ENCODE measurements at regions not wholly inside any gene's neighbourhood (a gene's known extent, or its start where the extent isn't known, plus 50 kb on each side); places are given as distances from the start of the nearest gene placed in this dataset.

DNA sequence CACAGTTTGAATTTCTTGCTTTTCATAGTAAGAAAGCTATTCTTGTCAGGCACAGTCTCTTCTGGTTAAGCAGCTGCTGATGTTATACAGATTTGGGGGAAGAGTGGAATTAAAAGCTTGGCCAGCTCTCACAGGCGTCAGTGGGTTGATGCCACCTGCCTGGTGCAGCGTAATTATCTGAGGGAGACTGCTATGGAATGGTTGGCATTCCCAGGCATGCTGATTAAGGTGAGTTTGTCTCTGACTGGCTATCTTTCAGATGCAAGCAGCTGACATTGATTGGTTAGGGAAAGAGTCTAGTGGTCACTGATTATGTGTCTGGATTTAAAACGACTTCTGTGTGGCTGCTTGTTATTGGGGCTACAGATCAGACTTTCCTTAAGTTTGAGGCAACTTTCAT, 948.4 kb downstream of the UQCRFS1 start:
- TF ChIP-seq, protein P1, sequence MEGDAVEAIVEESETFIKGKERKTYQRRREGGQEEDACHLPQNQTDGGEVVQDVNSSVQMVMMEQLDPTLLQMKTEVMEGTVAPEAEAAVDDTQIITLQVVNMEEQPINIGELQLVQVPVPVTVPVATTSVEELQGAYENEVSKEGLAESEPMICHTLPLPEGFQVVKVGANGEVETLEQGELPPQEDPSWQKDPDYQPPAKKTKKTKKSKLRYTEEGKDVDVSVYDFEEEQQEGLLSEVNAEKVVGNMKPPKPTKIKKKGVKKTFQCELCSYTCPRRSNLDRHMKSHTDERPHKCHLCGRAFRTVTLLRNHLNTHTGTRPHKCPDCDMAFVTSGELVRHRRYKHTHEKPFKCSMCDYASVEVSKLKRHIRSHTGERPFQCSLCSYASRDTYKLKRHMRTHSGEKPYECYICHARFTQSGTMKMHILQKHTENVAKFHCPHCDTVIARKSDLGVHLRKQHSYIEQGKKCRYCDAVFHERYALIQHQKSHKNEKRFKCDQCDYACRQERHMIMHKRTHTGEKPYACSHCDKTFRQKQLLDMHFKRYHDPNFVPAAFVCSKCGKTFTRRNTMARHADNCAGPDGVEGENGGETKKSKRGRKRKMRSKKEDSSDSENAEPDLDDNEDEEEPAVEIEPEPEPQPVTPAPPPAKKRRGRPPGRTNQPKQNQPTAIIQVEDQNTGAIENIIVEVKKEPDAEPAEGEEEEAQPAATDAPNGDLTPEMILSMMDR (IDR thresholded peaks at IDR 0.05): no peak
- TF ChIP-seq POLR2AphosphoS2 (conservative IDR thresholded peaks at IDR 0.05; ENCODE audit: low read length): no peak
- TF ChIP-seq, protein P2, sequence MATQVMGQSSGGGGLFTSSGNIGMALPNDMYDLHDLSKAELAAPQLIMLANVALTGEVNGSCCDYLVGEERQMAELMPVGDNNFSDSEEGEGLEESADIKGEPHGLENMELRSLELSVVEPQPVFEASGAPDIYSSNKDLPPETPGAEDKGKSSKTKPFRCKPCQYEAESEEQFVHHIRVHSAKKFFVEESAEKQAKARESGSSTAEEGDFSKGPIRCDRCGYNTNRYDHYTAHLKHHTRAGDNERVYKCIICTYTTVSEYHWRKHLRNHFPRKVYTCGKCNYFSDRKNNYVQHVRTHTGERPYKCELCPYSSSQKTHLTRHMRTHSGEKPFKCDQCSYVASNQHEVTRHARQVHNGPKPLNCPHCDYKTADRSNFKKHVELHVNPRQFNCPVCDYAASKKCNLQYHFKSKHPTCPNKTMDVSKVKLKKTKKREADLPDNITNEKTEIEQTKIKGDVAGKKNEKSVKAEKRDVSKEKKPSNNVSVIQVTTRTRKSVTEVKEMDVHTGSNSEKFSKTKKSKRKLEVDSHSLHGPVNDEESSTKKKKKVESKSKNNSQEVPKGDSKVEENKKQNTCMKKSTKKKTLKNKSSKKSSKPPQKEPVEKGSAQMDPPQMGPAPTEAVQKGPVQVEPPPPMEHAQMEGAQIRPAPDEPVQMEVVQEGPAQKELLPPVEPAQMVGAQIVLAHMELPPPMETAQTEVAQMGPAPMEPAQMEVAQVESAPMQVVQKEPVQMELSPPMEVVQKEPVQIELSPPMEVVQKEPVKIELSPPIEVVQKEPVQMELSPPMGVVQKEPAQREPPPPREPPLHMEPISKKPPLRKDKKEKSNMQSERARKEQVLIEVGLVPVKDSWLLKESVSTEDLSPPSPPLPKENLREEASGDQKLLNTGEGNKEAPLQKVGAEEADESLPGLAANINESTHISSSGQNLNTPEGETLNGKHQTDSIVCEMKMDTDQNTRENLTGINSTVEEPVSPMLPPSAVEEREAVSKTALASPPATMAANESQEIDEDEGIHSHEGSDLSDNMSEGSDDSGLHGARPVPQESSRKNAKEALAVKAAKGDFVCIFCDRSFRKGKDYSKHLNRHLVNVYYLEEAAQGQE (IDR thresholded peaks at IDR 0.05): no peak
- TF ChIP-seq EHF (CRISPR knock-in tag; IDR thresholded peaks at IDR 0.05): no peak
- TF ChIP-seq EP300 (IDR thresholded peaks at IDR 0.05): no peak
- TF ChIP-seq JUN (IDR thresholded peaks at IDR 0.05): no peak

Measured in A549 (cell line).